ENCODE measurements at regions not wholly inside any gene's neighbourhood (a gene's known extent, or its start where the extent isn't known, plus 50 kb on each side); places are given as distances from the start of the nearest gene placed in this dataset.

DNA sequence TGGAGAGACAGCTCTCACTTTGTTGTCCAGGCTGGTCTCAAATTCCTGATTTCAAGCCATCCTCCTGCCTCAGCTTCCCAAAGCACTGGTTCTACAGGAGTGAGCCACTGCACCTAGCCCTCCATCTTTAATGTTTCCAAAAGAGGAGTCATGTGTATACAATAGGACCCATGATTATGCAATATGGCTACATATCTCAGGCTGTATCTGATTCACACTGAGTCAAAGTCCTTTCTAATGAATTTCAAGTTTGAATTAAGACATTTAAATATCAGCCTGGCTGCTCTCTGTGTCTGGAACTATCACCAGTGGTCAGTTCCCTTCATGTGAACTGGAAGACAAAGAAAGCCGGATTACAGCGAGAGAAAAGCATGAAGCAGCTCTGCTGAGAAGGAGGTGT is 90.5 kb downstream of the MINAR1 start:
- TF ChIP-seq, protein P1, sequence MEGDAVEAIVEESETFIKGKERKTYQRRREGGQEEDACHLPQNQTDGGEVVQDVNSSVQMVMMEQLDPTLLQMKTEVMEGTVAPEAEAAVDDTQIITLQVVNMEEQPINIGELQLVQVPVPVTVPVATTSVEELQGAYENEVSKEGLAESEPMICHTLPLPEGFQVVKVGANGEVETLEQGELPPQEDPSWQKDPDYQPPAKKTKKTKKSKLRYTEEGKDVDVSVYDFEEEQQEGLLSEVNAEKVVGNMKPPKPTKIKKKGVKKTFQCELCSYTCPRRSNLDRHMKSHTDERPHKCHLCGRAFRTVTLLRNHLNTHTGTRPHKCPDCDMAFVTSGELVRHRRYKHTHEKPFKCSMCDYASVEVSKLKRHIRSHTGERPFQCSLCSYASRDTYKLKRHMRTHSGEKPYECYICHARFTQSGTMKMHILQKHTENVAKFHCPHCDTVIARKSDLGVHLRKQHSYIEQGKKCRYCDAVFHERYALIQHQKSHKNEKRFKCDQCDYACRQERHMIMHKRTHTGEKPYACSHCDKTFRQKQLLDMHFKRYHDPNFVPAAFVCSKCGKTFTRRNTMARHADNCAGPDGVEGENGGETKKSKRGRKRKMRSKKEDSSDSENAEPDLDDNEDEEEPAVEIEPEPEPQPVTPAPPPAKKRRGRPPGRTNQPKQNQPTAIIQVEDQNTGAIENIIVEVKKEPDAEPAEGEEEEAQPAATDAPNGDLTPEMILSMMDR (conservative IDR thresholded peaks at IDR 0.05; ENCODE audit: low read depth, low read length), result no peak
- DNase-seq (ENCODE audit: low read depth), result no peak
- no peak overlapping the region for H3K4me3 ChIP-seq (ENCODE audit: low read length)

DNA sequence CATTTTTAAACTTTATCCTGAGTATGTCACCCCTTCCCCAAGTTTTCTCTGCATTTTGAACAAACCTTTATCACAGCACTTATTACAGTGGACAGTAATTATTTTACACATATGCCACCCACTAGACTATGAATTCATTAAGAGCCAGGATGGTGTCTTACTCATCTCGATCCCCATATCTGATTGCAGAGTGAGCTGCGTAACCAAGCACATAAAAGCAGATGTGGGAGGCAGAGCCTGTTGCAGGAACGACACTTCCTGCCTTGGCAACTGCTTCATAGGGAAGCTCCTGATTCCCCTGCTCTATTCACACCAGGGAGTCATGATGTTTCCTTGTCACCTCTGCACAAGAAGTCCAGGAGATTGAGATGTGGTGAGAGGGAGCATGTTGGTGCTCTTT is 91.1 kb downstream of the MINAR1 start:
- DNase-seq (ENCODE audit: low read depth), result no peak
- no peak overlapping the region for H3K4me3 ChIP-seq (ENCODE audit: low read length)
- TF ChIP-seq, protein P1 (conservative IDR thresholded peaks at IDR 0.05; ENCODE audit: low read depth, low read length), result no peak

DNA sequence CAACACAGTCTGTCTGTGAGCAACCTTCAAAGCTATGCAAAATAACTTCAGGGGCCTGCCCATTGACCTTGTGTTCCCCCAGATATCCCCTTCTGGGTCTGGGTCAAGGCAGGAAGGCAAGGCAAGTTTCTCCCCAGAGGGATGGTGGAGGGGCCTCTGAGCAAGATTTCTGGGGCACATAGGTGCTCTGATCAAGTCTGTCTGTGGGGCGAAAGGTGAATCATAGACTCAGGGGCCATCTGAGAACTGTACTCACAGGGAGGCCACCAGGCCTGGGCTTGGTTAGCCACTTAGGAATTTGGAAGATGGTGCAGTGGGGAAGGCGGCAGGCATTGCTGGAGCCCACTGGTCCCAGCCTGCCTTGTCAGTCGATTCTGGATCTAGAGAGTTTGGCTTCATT is 92.4 kb downstream of the MINAR1 start:
- TF ChIP-seq, protein P1 (conservative IDR thresholded peaks at IDR 0.05; ENCODE audit: low read depth, low read length), result no peak
- no peak for DNase-seq (ENCODE audit: low read depth)
- no peak overlapping the region for H3K4me3 ChIP-seq (ENCODE audit: low read length)

DNA sequence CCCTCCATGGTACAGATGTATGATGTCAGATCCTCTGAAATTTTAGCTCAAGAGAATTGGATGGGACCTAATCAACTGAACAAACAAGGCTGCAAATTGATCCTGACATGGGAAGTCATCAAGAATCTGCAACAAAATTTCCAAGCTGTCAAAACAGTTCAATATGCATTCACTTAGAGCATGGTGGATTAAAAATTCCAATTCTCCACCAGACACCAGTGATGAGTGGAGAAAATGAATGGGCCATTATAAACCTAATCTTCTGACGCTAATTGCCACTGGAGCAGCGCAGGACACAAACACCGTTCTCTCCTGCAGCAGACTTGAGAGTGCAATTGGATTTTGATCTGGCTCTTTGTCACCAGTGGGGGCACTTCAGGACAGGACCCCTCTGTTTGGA is 94.2 kb downstream of the MINAR1 start:
- DNase-seq (ENCODE audit: low read depth), result no peak
- no peak overlapping the region for H3K4me3 ChIP-seq (ENCODE audit: low read length)
- TF ChIP-seq, protein P1 (conservative IDR thresholded peaks at IDR 0.05; ENCODE audit: low read depth, low read length), result no peak

DNA sequence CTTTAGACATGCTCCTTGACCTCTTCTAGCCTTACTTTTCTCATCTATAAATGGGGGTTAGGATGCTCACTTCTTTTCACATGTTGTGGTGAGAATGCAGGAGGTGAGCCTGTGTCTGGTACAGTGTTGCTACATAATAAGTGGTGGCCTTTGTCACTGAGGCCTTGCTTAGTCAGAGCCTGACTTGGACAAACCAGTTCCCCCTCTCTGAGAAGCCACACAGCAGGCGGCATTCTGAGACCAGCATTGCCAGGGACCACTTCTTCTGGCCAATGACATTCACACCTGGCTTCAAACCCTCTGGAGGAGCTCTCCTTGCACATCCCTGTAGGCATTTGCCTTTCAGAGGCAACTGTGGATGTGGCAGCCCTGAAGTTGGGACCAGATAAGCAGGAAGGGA is 95.7 kb downstream of the MINAR1 start:
- H3K4me3 ChIP-seq (ENCODE audit: low read length), result no peak overlapping the region
- TF ChIP-seq, protein P1 (conservative IDR thresholded peaks at IDR 0.05; ENCODE audit: low read depth, low read length), result no peak
- no peak for DNase-seq (ENCODE audit: low read depth)

DNA sequence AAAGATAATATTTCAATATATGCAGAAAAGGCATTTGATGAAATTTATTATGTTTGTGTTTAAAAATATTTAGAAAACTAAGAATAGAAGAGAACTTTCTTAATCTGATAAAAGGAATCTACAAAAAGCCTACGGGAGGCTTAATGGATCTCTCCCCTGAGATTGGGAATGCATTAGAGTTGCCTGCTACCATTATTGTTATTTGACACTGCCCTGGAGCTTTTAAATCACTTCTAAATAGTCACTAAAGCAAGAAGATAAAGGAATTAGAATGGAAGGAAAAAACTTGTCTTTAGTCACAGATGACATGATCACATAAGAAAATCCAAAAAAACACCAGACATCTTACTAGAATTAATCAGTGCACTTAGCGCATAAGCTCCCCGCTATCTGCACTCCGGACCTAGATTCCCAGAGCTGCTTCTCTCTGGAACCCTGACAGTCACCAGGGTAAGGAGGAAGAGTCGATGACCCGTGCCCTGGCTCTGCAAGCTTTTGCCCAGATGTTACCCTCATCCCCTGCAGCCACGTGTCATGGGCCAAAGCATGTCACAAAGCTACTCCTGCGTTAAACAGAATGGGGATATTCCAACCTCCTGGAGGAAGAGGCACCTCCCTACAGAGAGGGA is 97.1 kb downstream of the MINAR1 start:
- TF ChIP-seq, protein P1 (conservative IDR thresholded peaks at IDR 0.05; ENCODE audit: low read depth, low read length), result no peak
- no peak for DNase-seq (ENCODE audit: low read depth)
- no peak overlapping the region for H3K4me3 ChIP-seq (ENCODE audit: low read length)

DNA sequence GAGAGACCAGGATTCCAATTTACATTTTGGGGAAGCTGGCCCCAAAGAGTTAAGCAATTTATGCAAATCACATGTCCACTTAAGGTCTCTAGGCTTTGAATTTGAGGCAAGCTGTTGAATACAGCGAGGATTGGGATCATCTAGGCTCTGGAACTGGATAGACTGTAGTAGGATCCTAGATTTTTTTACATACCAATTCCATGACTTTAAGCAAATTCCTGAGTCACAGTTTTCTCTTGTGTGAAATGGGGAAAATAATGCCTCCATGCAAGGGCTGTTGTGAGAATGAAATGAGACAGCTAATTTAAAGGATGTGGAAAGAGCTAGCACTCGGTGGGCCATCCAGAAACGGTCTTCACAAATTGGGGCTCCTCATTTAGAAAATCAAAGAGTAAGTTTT is 103.4 kb downstream of the MINAR1 start:
- DNase-seq (ENCODE audit: low read depth), result no peak
- no peak overlapping the region for H3K4me3 ChIP-seq (ENCODE audit: low read length)
- TF ChIP-seq, protein P1 (conservative IDR thresholded peaks at IDR 0.05; ENCODE audit: low read depth, low read length), result no peak

Measured in retinal pigment epithelial cell (primary cell).